WTC11 (cell line): ENCODE measurements at regions not wholly inside any gene's neighbourhood (a gene's known extent, or its start where the extent isn't known, plus 50 kb on each side); places are given as distances from the start of the nearest gene placed in this dataset.

Experiments used
- ATAC-seq: fragments of 200-7000 bp; cut with Tn5 transposase; 2 replicates; pipeline ENCODE4 v1.10.0; 2021; ENCODE audit warnings: mild to moderate bottlenecking, moderate library complexity
- CTCF ChIA-PET: fragments of 300-600 bp; sonication (Branson Sonifier 250); formaldehyde crosslinking; loops from one replicate; lab custom pipeline; 2021; ENCODE audit warnings: antibody characterized with exemption; lab: Charles Lee
- POLR2A ChIA-PET: fragments of 350-600 bp; sonication (Branson Sonifier 250); formaldehyde crosslinking; loops from one replicate; lab custom pipeline; 2021; ENCODE audit warnings: antibody characterized with exemption; lab: Charles Lee
- DNase-seq: peaks from one replicate; pipeline ENCODE4 v3.0.0; 2021; ENCODE audit warnings: low spot score
- H3K27ac Mint-ChIP-seq: 2 replicates; pipeline ENCODE4 v1.8.0; 2021; ENCODE audit warnings: mixed read lengths
- H3K27me3 Mint-ChIP-seq: 2 replicates; pipeline ENCODE4 v1.8.0; 2021; ENCODE audit warnings: low read depth, mild to moderate bottlenecking, moderate library complexity, mixed read lengths
- H3K36me3 Mint-ChIP-seq: 2 replicates; pipeline ENCODE4 v1.8.0; 2021; ENCODE audit warnings: mixed read lengths
- H3K4me1 Mint-ChIP-seq: 2 replicates; pipeline ENCODE4 v1.8.0; 2022; ENCODE audit warnings: mixed read lengths
- H3K4me3 Mint-ChIP-seq: 2 replicates; pipeline ENCODE4 v1.8.0; 2021; ENCODE audit warnings: mild to moderate bottlenecking, moderate library complexity, mixed read lengths
- H3K9me3 Mint-ChIP-seq: 2 replicates; pipeline ENCODE4 v1.8.0; 2021; ENCODE audit warnings: mixed read lengths
- IRF2 ChIP-seq: sonication (generic); formaldehyde crosslinking; IDR thresholded peaks from 2 replicates; pipeline ENCODE4 v1.8.0; 2022; ENCODE audit warnings: low read depth, missing genetic modification reagents, borderline replicate concordance
- KAT7 ChIP-seq: sonication (generic); formaldehyde crosslinking; IDR thresholded peaks from 2 replicates; pipeline ENCODE4 v1.8.1; 2023; ENCODE audit warnings: missing genetic modification reagents, mild to moderate bottlenecking, borderline replicate concordance
- RELA ChIP-seq: sonication (generic); formaldehyde crosslinking; IDR thresholded peaks from 2 replicates; pipeline ENCODE4 v1.8.1; 2022; ENCODE audit warnings: missing genetic modification reagents, mild to moderate bottlenecking, borderline replicate concordance
- SP1 ChIP-seq: sonication (generic); formaldehyde crosslinking; conservative IDR thresholded peaks from 2 replicates; pipeline ENCODE4 v1.8.1; 2022; ENCODE audit warnings: missing genetic modification reagents
- TEAD1 ChIP-seq: sonication (generic); formaldehyde crosslinking; IDR thresholded peaks from 2 replicates; pipeline ENCODE4 v1.8.0; 2022; ENCODE audit warnings: mild to moderate bottlenecking, missing genetic modification reagents
- TF ChIP-seq, protein P1 (sequence below): fragments of 250-450 bp; sonication (Bioruptor Pico); IDR thresholded peaks from 2 replicates; pipeline ENCODE4 v1.9.0; 2021; ENCODE audit warnings: mild to moderate bottlenecking
- TF ChIP-seq, protein P2 (sequence below): sonication (generic); formaldehyde crosslinking; IDR thresholded peaks from 2 replicates; pipeline ENCODE4 v1.8.1; 2022; ENCODE audit warnings: mild to moderate bottlenecking, moderate library complexity, missing genetic modification reagents
- TF ChIP-seq, protein P3 (sequence below): sonication (generic); formaldehyde crosslinking; IDR thresholded peaks from 2 replicates; pipeline ENCODE4 v1.8.1; 2022; ENCODE audit warnings: mild to moderate bottlenecking, missing genetic modification reagents, moderate library complexity, borderline replicate concordance
- TF ChIP-seq, protein P4 (sequence below): sonication (generic); formaldehyde crosslinking; IDR thresholded peaks from 2 replicates; pipeline ENCODE4 v1.8.0; 2023; ENCODE audit warnings: missing genetic modification reagents
- TF ChIP-seq, protein P5 (sequence below): fragments of 250-450 bp; sonication (Bioruptor Pico); IDR thresholded peaks from 2 replicates; pipeline ENCODE4 v2.1.2; 2022; ENCODE audit warnings: mild to moderate bottlenecking, moderate library complexity
- TF ChIP-seq, protein P6 (sequence below): sonication (generic); formaldehyde crosslinking; conservative IDR thresholded peaks from 2 replicates; pipeline ENCODE4 v1.8.1; 2023; ENCODE audit warnings: mild to moderate bottlenecking, low read depth, missing genetic modification reagents, moderate library complexity
- TF ChIP-seq, protein P7 (sequence below): sonication (generic); formaldehyde crosslinking; IDR thresholded peaks from 2 replicates; pipeline ENCODE4 v1.8.1; 2023; ENCODE audit warnings: mild to moderate bottlenecking, moderate library complexity, missing genetic modification reagents
- TF ChIP-seq, protein P8 (sequence below): fragments of 250-450 bp; sonication (Bioruptor Pico); IDR thresholded peaks from 2 replicates; pipeline ENCODE4 v1.9.0; 2021; ENCODE audit warnings: mild to moderate bottlenecking, borderline replicate concordance
- TF ChIP-seq, protein P9 (sequence below): fragments of 200-600 bp; IDR thresholded peaks from 2 replicates; pipeline ENCODE4 v1.8.0; 2022; ENCODE audit warnings: antibody characterized with exemption

DNA sequence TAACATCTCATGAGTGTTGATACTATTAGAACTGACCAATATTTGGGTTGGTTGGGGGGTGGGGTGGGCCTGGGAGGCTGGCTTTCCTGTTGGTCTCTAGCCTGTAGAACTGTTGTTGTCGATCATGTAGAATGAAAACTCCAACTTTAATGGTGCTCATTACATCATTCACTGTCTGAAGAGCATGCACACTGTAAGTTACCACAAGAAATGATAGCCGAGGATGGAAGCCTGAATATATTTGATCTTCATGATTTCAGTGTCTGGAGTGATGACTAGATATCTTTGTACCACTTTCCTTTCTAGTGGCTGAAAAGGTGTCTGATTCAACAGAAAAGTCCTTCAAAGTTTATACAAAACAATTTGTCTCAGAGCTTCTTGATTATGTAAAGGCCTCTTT, 123.6 kb downstream of the XCL2 start:
- no peak for DNase-seq
- TF ChIP-seq, protein P1, sequence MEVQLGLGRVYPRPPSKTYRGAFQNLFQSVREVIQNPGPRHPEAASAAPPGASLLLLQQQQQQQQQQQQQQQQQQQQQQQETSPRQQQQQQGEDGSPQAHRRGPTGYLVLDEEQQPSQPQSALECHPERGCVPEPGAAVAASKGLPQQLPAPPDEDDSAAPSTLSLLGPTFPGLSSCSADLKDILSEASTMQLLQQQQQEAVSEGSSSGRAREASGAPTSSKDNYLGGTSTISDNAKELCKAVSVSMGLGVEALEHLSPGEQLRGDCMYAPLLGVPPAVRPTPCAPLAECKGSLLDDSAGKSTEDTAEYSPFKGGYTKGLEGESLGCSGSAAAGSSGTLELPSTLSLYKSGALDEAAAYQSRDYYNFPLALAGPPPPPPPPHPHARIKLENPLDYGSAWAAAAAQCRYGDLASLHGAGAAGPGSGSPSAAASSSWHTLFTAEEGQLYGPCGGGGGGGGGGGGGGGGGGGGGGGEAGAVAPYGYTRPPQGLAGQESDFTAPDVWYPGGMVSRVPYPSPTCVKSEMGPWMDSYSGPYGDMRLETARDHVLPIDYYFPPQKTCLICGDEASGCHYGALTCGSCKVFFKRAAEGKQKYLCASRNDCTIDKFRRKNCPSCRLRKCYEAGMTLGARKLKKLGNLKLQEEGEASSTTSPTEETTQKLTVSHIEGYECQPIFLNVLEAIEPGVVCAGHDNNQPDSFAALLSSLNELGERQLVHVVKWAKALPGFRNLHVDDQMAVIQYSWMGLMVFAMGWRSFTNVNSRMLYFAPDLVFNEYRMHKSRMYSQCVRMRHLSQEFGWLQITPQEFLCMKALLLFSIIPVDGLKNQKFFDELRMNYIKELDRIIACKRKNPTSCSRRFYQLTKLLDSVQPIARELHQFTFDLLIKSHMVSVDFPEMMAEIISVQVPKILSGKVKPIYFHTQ (CRISPR knock-in tag), result no peak
- TF ChIP-seq, protein P2, sequence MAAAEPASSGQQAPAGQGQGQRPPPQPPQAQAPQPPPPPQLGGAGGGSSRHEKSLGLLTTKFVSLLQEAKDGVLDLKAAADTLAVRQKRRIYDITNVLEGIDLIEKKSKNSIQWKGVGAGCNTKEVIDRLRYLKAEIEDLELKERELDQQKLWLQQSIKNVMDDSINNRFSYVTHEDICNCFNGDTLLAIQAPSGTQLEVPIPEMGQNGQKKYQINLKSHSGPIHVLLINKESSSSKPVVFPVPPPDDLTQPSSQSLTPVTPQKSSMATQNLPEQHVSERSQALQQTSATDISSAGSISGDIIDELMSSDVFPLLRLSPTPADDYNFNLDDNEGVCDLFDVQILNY (CRISPR knock-in tag), result no peak
- TF ChIP-seq SP1, result no peak
- TF ChIP-seq, protein P3, sequence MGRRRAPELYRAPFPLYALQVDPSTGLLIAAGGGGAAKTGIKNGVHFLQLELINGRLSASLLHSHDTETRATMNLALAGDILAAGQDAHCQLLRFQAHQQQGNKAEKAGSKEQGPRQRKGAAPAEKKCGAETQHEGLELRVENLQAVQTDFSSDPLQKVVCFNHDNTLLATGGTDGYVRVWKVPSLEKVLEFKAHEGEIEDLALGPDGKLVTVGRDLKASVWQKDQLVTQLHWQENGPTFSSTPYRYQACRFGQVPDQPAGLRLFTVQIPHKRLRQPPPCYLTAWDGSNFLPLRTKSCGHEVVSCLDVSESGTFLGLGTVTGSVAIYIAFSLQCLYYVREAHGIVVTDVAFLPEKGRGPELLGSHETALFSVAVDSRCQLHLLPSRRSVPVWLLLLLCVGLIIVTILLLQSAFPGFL (CRISPR knock-in tag), result no peak
- TF ChIP-seq, protein P4, sequence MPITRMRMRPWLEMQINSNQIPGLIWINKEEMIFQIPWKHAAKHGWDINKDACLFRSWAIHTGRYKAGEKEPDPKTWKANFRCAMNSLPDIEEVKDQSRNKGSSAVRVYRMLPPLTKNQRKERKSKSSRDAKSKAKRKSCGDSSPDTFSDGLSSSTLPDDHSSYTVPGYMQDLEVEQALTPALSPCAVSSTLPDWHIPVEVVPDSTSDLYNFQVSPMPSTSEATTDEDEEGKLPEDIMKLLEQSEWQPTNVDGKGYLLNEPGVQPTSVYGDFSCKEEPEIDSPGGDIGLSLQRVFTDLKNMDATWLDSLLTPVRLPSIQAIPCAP (CRISPR knock-in tag), result no peak
- TF ChIP-seq, protein P5, sequence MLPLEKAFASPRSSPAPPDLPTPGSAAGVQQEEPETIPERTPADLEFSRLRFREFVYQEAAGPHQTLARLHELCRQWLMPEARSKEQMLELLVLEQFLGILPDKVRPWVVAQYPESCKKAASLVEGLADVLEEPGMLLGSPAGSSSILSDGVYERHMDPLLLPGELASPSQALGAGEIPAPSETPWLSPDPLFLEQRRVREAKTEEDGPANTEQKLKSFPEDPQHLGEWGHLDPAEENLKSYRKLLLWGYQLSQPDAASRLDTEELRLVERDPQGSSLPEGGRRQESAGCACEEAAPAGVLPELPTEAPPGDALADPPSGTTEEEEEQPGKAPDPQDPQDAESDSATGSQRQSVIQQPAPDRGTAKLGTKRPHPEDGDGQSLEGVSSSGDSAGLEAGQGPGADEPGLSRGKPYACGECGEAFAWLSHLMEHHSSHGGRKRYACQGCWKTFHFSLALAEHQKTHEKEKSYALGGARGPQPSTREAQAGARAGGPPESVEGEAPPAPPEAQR, result no peak
- ATAC-seq, result no peak

DNA sequence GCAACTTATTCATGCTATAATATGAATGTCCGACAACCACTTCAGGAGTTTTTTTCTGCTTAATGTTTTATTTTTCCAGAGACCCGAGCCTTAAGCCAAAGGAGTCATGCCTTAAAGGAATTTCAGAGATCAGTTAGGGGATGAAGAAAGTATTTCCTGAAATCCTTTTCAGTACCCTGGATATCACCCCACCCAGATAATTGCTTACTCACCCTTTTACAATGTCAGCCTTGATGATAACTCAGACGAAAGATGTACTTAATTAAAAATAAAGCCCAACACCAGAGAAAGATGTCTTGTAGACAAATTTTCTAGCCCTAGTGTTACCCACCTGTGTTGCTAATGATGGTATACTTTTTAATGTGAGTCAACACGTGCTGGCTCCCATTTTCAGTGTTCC, 124.1 kb downstream of the XCL2 start:
- CTCF ChIA-PET, result no interaction called here
- Mint-ChIP-seq H3K9me3 (peaks cover 8% of the 10 kb centered on the region; the same call in 1 of the 2 replicates), H3K36me3 (no peaks in the 10 kb centered on the region), H3K27ac (0 out of 2 replicates have a peak overlapping the region, but pooled peaks have one; percentile 31), H3K4me1 (no peaks in the 10 kb centered on the region), H3K27me3 (no peaks in the 10 kb centered on the region; the same call in 1 of the 2 replicates), H3K4me3 (no peak overlapping the region)
- DNase-seq (no peak), ATAC-seq (no peak)
- POLR2A ChIA-PET, result no interaction called here
- TF ChIP-seq RELA, result no peak
- TF ChIP-seq, protein P6, sequence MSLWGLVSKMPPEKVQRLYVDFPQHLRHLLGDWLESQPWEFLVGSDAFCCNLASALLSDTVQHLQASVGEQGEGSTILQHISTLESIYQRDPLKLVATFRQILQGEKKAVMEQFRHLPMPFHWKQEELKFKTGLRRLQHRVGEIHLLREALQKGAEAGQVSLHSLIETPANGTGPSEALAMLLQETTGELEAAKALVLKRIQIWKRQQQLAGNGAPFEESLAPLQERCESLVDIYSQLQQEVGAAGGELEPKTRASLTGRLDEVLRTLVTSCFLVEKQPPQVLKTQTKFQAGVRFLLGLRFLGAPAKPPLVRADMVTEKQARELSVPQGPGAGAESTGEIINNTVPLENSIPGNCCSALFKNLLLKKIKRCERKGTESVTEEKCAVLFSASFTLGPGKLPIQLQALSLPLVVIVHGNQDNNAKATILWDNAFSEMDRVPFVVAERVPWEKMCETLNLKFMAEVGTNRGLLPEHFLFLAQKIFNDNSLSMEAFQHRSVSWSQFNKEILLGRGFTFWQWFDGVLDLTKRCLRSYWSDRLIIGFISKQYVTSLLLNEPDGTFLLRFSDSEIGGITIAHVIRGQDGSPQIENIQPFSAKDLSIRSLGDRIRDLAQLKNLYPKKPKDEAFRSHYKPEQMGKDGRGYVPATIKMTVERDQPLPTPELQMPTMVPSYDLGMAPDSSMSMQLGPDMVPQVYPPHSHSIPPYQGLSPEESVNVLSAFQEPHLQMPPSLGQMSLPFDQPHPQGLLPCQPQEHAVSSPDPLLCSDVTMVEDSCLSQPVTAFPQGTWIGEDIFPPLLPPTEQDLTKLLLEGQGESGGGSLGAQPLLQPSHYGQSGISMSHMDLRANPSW (CRISPR knock-in tag), result no peak
- TF ChIP-seq IRF2 (CRISPR knock-in tag), result no peak
- TF ChIP-seq KAT7 (CRISPR knock-in tag), result no peak
- TF ChIP-seq, protein P3 (CRISPR knock-in tag), result no peak
- TF ChIP-seq TEAD1 (CRISPR knock-in tag), result no peak
- TF ChIP-seq, protein P7, sequence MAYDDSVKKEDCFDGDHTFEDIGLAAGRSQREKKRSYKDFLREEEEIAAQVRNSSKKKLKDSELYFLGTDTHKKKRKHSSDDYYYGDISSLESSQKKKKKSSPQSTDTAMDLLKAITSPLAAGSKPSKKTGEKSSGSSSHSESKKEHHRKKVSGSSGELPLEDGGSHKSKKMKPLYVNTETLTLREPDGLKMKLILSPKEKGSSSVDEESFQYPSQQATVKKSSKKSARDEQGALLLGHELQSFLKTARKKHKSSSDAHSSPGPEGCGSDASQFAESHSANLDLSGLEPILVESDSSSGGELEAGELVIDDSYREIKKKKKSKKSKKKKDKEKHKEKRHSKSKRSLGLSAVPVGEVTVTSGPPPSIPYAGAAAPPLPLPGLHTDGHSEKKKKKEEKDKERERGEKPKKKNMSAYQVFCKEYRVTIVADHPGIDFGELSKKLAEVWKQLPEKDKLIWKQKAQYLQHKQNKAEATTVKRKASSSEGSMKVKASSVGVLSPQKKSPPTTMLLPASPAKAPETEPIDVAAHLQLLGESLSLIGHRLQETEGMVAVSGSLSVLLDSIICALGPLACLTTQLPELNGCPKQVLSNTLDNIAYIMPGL (CRISPR knock-in tag), result no peak
- TF ChIP-seq, protein P8, sequence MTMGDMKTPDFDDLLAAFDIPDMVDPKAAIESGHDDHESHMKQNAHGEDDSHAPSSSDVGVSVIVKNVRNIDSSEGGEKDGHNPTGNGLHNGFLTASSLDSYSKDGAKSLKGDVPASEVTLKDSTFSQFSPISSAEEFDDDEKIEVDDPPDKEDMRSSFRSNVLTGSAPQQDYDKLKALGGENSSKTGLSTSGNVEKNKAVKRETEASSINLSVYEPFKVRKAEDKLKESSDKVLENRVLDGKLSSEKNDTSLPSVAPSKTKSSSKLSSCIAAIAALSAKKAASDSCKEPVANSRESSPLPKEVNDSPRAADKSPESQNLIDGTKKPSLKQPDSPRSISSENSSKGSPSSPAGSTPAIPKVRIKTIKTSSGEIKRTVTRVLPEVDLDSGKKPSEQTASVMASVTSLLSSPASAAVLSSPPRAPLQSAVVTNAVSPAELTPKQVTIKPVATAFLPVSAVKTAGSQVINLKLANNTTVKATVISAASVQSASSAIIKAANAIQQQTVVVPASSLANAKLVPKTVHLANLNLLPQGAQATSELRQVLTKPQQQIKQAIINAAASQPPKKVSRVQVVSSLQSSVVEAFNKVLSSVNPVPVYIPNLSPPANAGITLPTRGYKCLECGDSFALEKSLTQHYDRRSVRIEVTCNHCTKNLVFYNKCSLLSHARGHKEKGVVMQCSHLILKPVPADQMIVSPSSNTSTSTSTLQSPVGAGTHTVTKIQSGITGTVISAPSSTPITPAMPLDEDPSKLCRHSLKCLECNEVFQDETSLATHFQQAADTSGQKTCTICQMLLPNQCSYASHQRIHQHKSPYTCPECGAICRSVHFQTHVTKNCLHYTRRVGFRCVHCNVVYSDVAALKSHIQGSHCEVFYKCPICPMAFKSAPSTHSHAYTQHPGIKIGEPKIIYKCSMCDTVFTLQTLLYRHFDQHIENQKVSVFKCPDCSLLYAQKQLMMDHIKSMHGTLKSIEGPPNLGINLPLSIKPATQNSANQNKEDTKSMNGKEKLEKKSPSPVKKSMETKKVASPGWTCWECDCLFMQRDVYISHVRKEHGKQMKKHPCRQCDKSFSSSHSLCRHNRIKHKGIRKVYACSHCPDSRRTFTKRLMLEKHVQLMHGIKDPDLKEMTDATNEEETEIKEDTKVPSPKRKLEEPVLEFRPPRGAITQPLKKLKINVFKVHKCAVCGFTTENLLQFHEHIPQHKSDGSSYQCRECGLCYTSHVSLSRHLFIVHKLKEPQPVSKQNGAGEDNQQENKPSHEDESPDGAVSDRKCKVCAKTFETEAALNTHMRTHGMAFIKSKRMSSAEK (CRISPR knock-in tag), result no peak
- TF ChIP-seq, protein P9, sequence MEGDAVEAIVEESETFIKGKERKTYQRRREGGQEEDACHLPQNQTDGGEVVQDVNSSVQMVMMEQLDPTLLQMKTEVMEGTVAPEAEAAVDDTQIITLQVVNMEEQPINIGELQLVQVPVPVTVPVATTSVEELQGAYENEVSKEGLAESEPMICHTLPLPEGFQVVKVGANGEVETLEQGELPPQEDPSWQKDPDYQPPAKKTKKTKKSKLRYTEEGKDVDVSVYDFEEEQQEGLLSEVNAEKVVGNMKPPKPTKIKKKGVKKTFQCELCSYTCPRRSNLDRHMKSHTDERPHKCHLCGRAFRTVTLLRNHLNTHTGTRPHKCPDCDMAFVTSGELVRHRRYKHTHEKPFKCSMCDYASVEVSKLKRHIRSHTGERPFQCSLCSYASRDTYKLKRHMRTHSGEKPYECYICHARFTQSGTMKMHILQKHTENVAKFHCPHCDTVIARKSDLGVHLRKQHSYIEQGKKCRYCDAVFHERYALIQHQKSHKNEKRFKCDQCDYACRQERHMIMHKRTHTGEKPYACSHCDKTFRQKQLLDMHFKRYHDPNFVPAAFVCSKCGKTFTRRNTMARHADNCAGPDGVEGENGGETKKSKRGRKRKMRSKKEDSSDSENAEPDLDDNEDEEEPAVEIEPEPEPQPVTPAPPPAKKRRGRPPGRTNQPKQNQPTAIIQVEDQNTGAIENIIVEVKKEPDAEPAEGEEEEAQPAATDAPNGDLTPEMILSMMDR, result no peak

More for the DNA sequence above, 123.6 kb downstream of the XCL2 start:
- no peaks in the 10 kb centered on the region for H3K4me1 Mint-ChIP-seq
- no peaks in the 10 kb centered on the region for H3K36me3 Mint-ChIP-seq
- H3K4me3 Mint-ChIP-seq, result no peak overlapping the region
- H3K9me3 Mint-ChIP-seq, result peaks cover 8% of the 10 kb centered on the region; the same call in 1 of the 2 replicates
- POLR2A ChIA-PET, result no interaction called here
- no peaks in the 10 kb centered on the region; the same call in 1 of the 2 replicates for H3K27me3 Mint-ChIP-seq
- CTCF ChIA-PET, result no interaction called here
- no peak overlapping the region for H3K27ac Mint-ChIP-seq
